Natural killer cell treated with Interleukin-12 subunit alpha and Interleukin-12 subunit beta and Interleukin-15 and Interleukin-18, amount 100 ng/mL, for 72 hours (primary cell): ENCODE measurements at regions not wholly inside any gene's neighbourhood (a gene's known extent, or its start where the extent isn't known, plus 50 kb on each side); places are given as distances from the start of the nearest gene placed in this dataset.

Experiments used
- ATAC-seq, 2 donors: fragments of 150-1000 bp; cut with Tn5 transposase in 1 of 2; sonication (Bioruptor Pico), chemical (Tn5 transposase) in 1 of 2; 2 replicates each; pipeline ENCODE4 v1.10.0; 2021
- DNase-seq: peaks from one replicate; pipeline ENCODE4 v3.0.0; 2022; ENCODE audit warnings: low spot score
- H3K27ac Mint-ChIP-seq, 2 donors: 1 replicate in 1 of 2; 2 replicates in 1 of 2; pipeline ENCODE4 v1.8.0; 2022; ENCODE audit warnings: mixed read lengths in 2 of 2, mild to moderate bottlenecking in 1 of 2, moderate library complexity in 1 of 2
- H3K27me3 Mint-ChIP-seq, 2 donors: 1 replicate in 1 of 2; 2 replicates in 1 of 2; pipeline ENCODE4 v1.8.0; 2022; ENCODE audit warnings: mixed read lengths in 2 of 2
- H3K36me3 Mint-ChIP-seq: one replicate; pipeline ENCODE4 v1.8.0; 2022; ENCODE audit warnings: mixed read lengths
- H3K4me1 Mint-ChIP-seq, 2 donors: 1 replicate in 1 of 2; 2 replicates in 1 of 2; pipeline ENCODE4 v1.8.0; 2022; ENCODE audit warnings: low read depth in 2 of 2, mixed read lengths in 2 of 2, mild to moderate bottlenecking in 1 of 2
- H3K4me3 Mint-ChIP-seq: one replicate; pipeline ENCODE4 v1.8.0; 2022; ENCODE audit warnings: mixed read lengths
- H3K9me3 Mint-ChIP-seq: 2 replicates; pipeline ENCODE4 v1.8.0; 2022; ENCODE audit warnings: mixed read lengths

GRCh38 chr20:4095639-4096038 is 53.0 kb upstream of the SMOX start:
- Mint-ChIP-seq H3K4me3 (no peak overlapping the region), H3K4me1 (peaks cover 0 to 3% of the 10 kb centered on the region in 2 donors), H3K27me3 (peaks cover 13 to 20% of the 10 kb centered on the region in 2 donors), H3K27ac (no peak overlapping the region), H3K36me3 (no peaks in the 10 kb centered on the region), H3K9me3 (no peaks in the 10 kb centered on the region)
- ATAC-seq (no peak), DNase-seq (no peak)

DNA sequence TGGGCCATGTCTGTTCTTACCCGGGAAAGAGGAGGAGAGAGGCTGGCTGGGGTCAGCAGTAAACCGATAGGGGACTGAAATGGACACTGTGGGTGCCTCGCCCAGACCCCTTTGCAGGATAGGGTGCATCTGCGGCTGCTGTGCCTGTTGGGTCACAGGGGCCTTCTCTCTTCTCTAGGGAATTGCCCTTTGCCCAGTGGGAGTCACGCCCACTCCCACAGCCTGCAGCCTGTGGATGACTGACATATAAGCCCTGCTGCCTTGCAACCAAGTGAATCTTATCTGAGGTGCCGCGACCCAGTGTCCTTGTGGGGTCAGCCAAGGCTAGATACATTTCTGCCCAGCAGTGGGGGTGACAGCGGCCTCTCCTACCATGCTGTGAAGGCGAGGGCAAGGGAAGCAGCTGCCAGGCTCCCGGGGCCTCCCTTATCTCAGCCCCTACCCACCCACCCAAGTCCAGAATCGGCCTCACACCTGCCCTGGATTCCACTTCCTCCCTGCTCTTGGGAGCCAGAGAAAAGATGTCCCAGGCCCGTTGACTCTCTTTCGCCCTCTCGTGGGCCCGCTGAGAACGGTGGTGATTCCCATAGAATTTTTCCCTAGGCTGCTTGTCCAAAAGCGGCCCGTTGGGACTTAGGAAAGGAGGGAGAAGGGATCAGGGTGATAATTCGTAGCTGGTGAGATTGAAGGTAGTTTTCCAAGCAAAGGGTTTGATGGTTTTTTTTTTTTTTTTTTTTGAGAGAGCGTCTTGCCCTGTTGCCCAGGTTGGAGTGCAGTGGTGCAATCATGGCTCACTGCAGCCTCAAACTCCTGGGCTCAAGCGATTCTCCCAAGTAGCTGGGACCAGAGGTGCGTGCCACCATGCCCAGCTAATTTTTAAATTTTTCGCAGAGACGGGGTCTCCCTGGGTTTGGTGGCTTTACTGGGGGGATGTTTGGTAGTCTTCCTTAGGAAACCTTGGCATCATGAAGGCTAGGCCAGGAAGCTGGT is 56.8 kb upstream of the SMOX start:
- ATAC-seq (no peak), DNase-seq (no peak)
- Mint-ChIP-seq H3K4me3 (no peak overlapping the region), H3K27me3 (peaks cover 15% of the 10 kb centered on the region in 2 donors), H3K27ac (no peak overlapping the region), H3K9me3 (no peaks in the 10 kb centered on the region), H3K36me3 (no peaks in the 10 kb centered on the region), H3K4me1 (peaks cover 0 to 3% of the 10 kb centered on the region in 2 donors)

- no peak for ATAC-seq
- H3K4me1 Mint-ChIP-seq: peaks cover 0 to 3% of the 10 kb centered on the region in 2 donors
- no peak overlapping the region for H3K27ac Mint-ChIP-seq
- no peak overlapping the region for H3K4me3 Mint-ChIP-seq
- H3K9me3 Mint-ChIP-seq: no peaks in the 10 kb centered on the region
- H3K36me3 Mint-ChIP-seq: no peaks in the 10 kb centered on the region
- DNase-seq: no peak
- peaks cover 15% of the 10 kb centered on the region in 2 donors for H3K27me3 Mint-ChIP-seq
Observed at GRCh38 chr20:4090756-4091489, 57.7 kb upstream of the SMOX start.

DNA sequence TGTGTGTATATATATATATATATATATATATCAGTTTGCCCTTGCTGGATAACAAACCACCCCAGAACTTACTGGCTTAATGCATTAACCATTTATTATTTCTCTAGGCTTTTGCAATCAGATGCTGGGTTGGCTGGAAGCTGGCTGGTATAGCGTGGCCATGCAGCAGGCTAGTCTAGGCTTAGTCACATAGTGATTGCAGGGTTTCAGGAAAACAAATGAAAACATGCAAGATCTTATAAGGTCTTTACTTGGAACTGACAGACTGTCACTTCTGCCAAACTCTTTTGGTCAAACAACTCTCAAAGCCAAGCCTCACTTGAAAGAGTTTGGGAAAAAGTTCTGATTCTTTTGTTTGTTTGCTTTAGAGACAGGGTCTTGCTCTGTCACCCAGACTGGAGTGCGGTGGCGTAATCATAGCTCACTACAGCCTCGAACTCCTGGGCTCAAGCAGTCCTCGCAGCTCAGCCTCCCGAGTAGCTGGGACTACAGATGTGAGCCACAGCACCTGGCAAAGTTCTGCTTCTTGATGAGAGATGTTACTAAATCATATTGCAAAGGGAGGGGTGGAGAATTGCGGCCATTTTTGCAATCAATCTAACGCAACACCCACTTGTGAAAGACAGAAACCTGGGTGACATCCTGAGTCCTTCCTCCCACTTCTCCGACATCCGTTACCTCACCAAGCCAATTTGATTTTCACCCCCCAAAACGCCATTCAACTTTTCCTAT is 58.7 kb upstream of the SMOX start:
- Mint-ChIP-seq H3K4me3 (no peak overlapping the region), H3K9me3 (no peaks in the 10 kb centered on the region), H3K4me1 (peaks cover 8 to 10% of the 10 kb centered on the region in 2 donors), H3K27me3 (peaks cover 6 to 8% of the 10 kb centered on the region in 2 donors), H3K36me3 (no peaks in the 10 kb centered on the region), H3K27ac (no peak overlapping the region)
- no peak for DNase-seq
- ATAC-seq: no peak

GRCh38 chr20:4088766-4089165 is 59.9 kb upstream of the SMOX start:
- ATAC-seq: no peak
- no peak overlapping the region for H3K4me3 Mint-ChIP-seq
- peaks cover 18% of the 10 kb centered on the region in 2 donors for H3K4me1 Mint-ChIP-seq
- H3K27me3 Mint-ChIP-seq: peaks cover 0 to 10% of the 10 kb centered on the region in 2 donors
- no peaks in the 10 kb centered on the region for H3K36me3 Mint-ChIP-seq
- H3K9me3 Mint-ChIP-seq: no peaks in the 10 kb centered on the region
- no peak for DNase-seq
- H3K27ac Mint-ChIP-seq: no peak overlapping the region

- Mint-ChIP-seq H3K4me3 (no peak overlapping the region), H3K27ac (no peak overlapping the region), H3K4me1 (peaks cover 23 to 24% of the 10 kb centered on the region in 2 donors), H3K36me3 (no peaks in the 10 kb centered on the region), H3K9me3 (no peaks in the 10 kb centered on the region), H3K27me3 (peaks cover 0 to 11% of the 10 kb centered on the region in 2 donors)
- ATAC-seq (no peak), DNase-seq (no peak)
Observed at GRCh38 chr20:4087923-4088322, 60.7 kb upstream of the SMOX start.

- Mint-ChIP-seq H3K27ac (no peak overlapping the region), H3K4me3 (no peak overlapping the region), H3K4me1 (peaks cover 30 to 32% of the 10 kb centered on the region in 2 donors), H3K36me3 (peaks cover 6% of the 10 kb centered on the region), H3K27me3 (peaks cover 0 to 9% of the 10 kb centered on the region in 2 donors), H3K9me3 (no peaks in the 10 kb centered on the region)
- no peak for DNase-seq
- ATAC-seq: no peak
Observed at GRCh38 chr20:4086771-4087687, 61.6 kb upstream of the SMOX start.

DNA sequence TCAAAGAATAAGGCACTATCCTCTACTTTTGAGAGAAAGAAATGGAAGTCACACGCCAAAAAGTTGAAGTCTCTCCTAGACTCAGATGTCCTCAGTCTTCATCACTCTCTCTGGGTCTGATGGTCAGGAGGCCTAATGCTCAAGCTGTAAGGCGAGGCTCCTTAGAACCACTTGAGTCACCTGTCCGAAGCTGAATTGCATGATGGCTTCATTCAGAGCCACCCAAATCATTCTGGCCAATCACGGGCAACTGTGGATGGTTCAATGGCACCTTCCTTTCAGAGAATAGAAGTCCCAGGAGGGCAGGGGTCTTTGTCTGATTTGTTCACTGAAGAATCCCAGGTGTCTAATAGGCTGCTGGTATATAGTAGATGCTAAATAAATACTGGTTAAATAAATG is 63.9 kb upstream of the SMOX start:
- peak overlapping the region; percentile 72 for H3K4me3 Mint-ChIP-seq
- peaks cover 0 to 9% of the 10 kb centered on the region in 2 donors for H3K27me3 Mint-ChIP-seq
- peaks cover 12% of the 10 kb centered on the region for H3K36me3 Mint-ChIP-seq
- no peak for DNase-seq
- H3K4me1 Mint-ChIP-seq: peaks cover 33 to 39% of the 10 kb centered on the region in 2 donors
- no peaks in the 10 kb centered on the region for H3K9me3 Mint-ChIP-seq
- H3K27ac Mint-ChIP-seq: peak overlapping the region; percentile 84 to 88
- ATAC-seq: no peak

- H3K27me3 Mint-ChIP-seq: peaks cover 0 to 9% of the 10 kb centered on the region in 2 donors
- peak overlapping the region; percentile 59 for H3K4me3 Mint-ChIP-seq
- ATAC-seq (no peak), DNase-seq (no peak)
- peaks cover 33 to 39% of the 10 kb centered on the region in 2 donors for H3K4me1 Mint-ChIP-seq
- no peaks in the 10 kb centered on the region for H3K9me3 Mint-ChIP-seq
- peaks cover 12% of the 10 kb centered on the region for H3K36me3 Mint-ChIP-seq
- peak overlapping the region; percentile 84 to 88 for H3K27ac Mint-ChIP-seq
Observed at GRCh38 chr20:4084096-4084495, 64.5 kb upstream of the SMOX start.

GRCh38 chr20:4083098-4083865 is 65.3 kb upstream of the SMOX start:
- no peaks in the 10 kb centered on the region for H3K9me3 Mint-ChIP-seq
- ATAC-seq (no peak), DNase-seq (no peak)
- peaks cover 12% of the 10 kb centered on the region for H3K36me3 Mint-ChIP-seq
- H3K27ac Mint-ChIP-seq: peak overlapping the region; percentile 84 to 88
- peaks cover 7 to 10% of the 10 kb centered on the region in 2 donors for H3K27me3 Mint-ChIP-seq
- H3K4me3 Mint-ChIP-seq: peak overlapping the region; percentile 59
- H3K4me1 Mint-ChIP-seq: peaks cover 37 to 45% of the 10 kb centered on the region in 2 donors

- H3K27me3 Mint-ChIP-seq: peaks cover 11 to 12% of the 10 kb centered on the region in 2 donors
- peak overlapping the region; percentile 81 for H3K4me3 Mint-ChIP-seq
- peak overlapping the region; percentile 84 to 88 for H3K27ac Mint-ChIP-seq
- DNase-seq (peak; percentile 72), ATAC-seq (peak; percentile 84 to 88)
- peaks cover 37 to 48% of the 10 kb centered on the region in 2 donors for H3K4me1 Mint-ChIP-seq
- peaks cover 12% of the 10 kb centered on the region for H3K36me3 Mint-ChIP-seq
- H3K9me3 Mint-ChIP-seq: no peaks in the 10 kb centered on the region
Observed at GRCh38 chr20:4082406-4083097, 66.1 kb upstream of the SMOX start.
